Heart right ventricle (tissue), 16 donors: ENCODE measurements at regions not wholly inside any gene's neighbourhood (a gene's known extent, or its start where the extent isn't known, plus 50 kb on each side); places are given as distances from the start of the nearest gene placed in this dataset.

Experiments
- ATAC-seq, 8 donors: fragments of 200-7000 bp; cut with Tn5 transposase; one replicate each; pipeline ENCODE4 v1.9.1; 2020; ENCODE audit warnings: mild to moderate bottlenecking in 8 of 8, moderate library complexity in 8 of 8, moderate number of reproducible peaks in 1 of 8
- DNase-seq, 2 donors: peaks; one replicate each; pipeline ENCODE4 v3.0.0-alpha.2; 2020
- H3K27ac ChIP-seq, 10 donors: fragments of 200-600 bp; sonication (generic) in 2 of 10; one replicate each; pipeline versions ENCODE4 v1.5.0 to v1.8.0; 2020 to 2022; ENCODE audit warnings: mild to moderate bottlenecking in 3 of 10
- H3K27me3 ChIP-seq, 7 donors: fragments of 200-600 bp; one replicate each; pipeline ENCODE4 v1.8.0; 2021 to 2022; ENCODE audit warnings: mild to moderate bottlenecking in 2 of 7
- H3K36me3 ChIP-seq, 9 donors: fragments of 200-600 bp; sonication (generic) in 1 of 9; one replicate each; pipeline versions ENCODE4 v1.5.0 to v1.8.0; 2020 to 2022; ENCODE audit warnings: mild to moderate bottlenecking in 2 of 9
- H3K4me1 ChIP-seq, 9 donors: fragments of 200-600 bp; sonication (generic) in 1 of 9; one replicate each; pipeline versions ENCODE4 v1.5.0 to v1.8.0; 2020 to 2022; ENCODE audit warnings: mild to moderate bottlenecking in 4 of 9
- H3K4me3 ChIP-seq, 10 donors: fragments of 200-600 bp; sonication (generic) in 2 of 10; one replicate each; pipeline versions ENCODE4 v1.5.0 to v1.8.0; 2020 to 2022; ENCODE audit warnings: mild to moderate bottlenecking in 7 of 10, moderate library complexity in 2 of 10
- H3K9me3 ChIP-seq, 11 donors: fragments of 200-600 bp in 10 of 11; sonication (generic) in 2 of 11; one replicate each; pipeline versions ENCODE4 v1.5.0 to v1.8.0; 2013 to 2022; ENCODE audit warnings: mild to moderate bottlenecking in 2 of 11, control low read depth in 1 of 11, moderate library complexity in 1 of 11
- WGBS, 2 donors: extraction: QIAGEN DNeasy Blood & Tissue Kit; methylation state at CpG; one replicate each; pipeline ENCODE4 v1.1.7; 2013; ENCODE audit warnings: inconsistent platforms in 1 of 2; 5-methylcytosine and 5-hydroxymethylcytosine counted together
- intact Hi-C, 10 donors: fragments of 100-400 bp; cut with DNase I; formaldehyde crosslinking; loops; one replicate each; pipeline versions ENCODE4 v1.11.1 to v1.14.2; 2022
- TF ChIP-seq, protein P1 (sequence below), 9 donors: fragments of 200-600 bp; sonication (generic) in 2 of 9; IDR thresholded peaks; one replicate each; pipeline versions ENCODE4 v1.5.0 to v1.8.0; 2021 to 2022; ENCODE audit warnings: antibody characterized with exemption in 9 of 9, mild to moderate bottlenecking in 5 of 9, moderate library complexity in 1 of 9
- donor health status: Arrhythmogenic right ventricular cardiomyopathy.
- donor health status: ischemic (EF 13 %, LVEDD 7.1; RV severe dilation, severe dysfunction).
- donor health status: healthy with polysubstance abuse.
- donor health status: DM: no; HTN: yes; CAD: no.
- donor health status: DM: no; HTN: no; CAD: no.
- donor health status: ischemic (EF 25% LVEDD 6.9; RV normal size, moderate dysfunction).
- donor health status: ischemic (EF 25% LVEDD 5.7; RV mildly dilated, moderate dysfunction).
- donor health status: healthy.
- donor health status: DM: yes; HTN: yes; CAD: no.
- donor health status: Ischemic cardiomyopathy.
- donor health status: ischemic (EF 35%, LVEDD 5.7; RV mildly dilated, moderate dysfunction).
- donor health status: nonischemic (EF 11% LVEDD 7.7; RV severe dilation, severe dysfunction).
- donor health status: DM: yes; HTN: yes; CAD: no.
- donor health status: PGD.
- donor health status: ischemic (EF 29% LVEDD 5.4; RV normal size, mild dysfunction).
- donor health status: nonischemic (EF 23%, LVEDD 6.1; RV moderate dilation, normal function).

DNA sequence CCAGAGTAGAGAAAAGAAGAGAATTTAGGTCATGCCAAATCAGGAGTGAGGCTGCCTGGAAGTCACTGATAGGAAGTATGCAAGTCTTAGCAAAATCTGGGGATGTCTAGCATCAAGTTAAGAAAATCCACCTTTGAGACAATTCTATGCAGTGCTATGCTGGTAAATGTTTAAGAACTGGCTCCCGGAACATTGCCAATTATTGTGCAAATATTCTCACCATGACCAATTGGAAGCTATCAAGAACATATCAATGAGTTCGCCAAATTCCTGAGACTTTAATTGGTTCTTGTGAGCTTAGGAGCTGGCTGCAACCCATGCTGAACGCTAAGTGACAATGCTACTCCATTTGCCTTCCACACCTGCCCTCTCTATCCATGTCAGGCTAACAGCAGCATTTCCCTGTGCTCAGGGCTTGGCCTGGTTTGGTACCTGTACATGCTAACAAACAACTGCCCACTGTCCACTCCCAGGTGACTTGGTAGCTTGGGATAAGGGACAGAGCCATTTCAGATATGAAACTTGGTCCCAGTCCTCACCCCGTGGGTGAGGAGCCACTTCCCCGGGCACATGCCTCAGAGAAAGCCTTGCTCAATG, 172.9 kb upstream of the KLHL29 start:
- H3K4me1 ChIP-seq, result no peaks in the 10 kb centered on the region
- WGBS, 2 donors, result 84 to 85% methylated on average over 5 of the region's 5 CpGs
- no peaks in the 10 kb centered on the region for H3K36me3 ChIP-seq
- peaks cover 0 to 7% (median 0%) of the 10 kb centered on the region in 11 donors for H3K9me3 ChIP-seq
- no peak overlapping the region for H3K27ac ChIP-seq
- H3K4me3 ChIP-seq, result no peak overlapping the region
- TF ChIP-seq, protein P1, sequence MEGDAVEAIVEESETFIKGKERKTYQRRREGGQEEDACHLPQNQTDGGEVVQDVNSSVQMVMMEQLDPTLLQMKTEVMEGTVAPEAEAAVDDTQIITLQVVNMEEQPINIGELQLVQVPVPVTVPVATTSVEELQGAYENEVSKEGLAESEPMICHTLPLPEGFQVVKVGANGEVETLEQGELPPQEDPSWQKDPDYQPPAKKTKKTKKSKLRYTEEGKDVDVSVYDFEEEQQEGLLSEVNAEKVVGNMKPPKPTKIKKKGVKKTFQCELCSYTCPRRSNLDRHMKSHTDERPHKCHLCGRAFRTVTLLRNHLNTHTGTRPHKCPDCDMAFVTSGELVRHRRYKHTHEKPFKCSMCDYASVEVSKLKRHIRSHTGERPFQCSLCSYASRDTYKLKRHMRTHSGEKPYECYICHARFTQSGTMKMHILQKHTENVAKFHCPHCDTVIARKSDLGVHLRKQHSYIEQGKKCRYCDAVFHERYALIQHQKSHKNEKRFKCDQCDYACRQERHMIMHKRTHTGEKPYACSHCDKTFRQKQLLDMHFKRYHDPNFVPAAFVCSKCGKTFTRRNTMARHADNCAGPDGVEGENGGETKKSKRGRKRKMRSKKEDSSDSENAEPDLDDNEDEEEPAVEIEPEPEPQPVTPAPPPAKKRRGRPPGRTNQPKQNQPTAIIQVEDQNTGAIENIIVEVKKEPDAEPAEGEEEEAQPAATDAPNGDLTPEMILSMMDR (IDR thresholded peaks at IDR 0.05), result no peak
- ATAC-seq (no peak), DNase-seq (no peak)
- intact Hi-C loops, result no loop called here
- H3K27me3 ChIP-seq, result peaks cover 0 to 5% (median 0%) of the 10 kb centered on the region in 7 donors

- intact Hi-C loops, result no loop called here
- no peak for DNase-seq
- no peak for ATAC-seq
- TF ChIP-seq, protein P1 (IDR thresholded peaks at IDR 0.05), result no peak
- 91 to 94% methylated on average over 7 of the region's 7 CpGs for WGBS, 2 donors
- peaks cover 0 to 7% (median 0%) of the 10 kb centered on the region in 11 donors for H3K9me3 ChIP-seq
- H3K27me3 ChIP-seq, result peaks cover 0 to 2% (median 0%) of the 10 kb centered on the region in 7 donors
- H3K4me3 ChIP-seq, result no peak overlapping the region
- H3K27ac ChIP-seq, result no peak overlapping the region
- H3K36me3 ChIP-seq, result no peaks in the 10 kb centered on the region
- H3K4me1 ChIP-seq, result no peaks in the 10 kb centered on the region
Observed at GRCh38 chr2:23213196-23213595, 171.8 kb upstream of the KLHL29 start.

- no peak overlapping the region for H3K4me3 ChIP-seq
- H3K27ac ChIP-seq, result no peak overlapping the region
- TF ChIP-seq, protein P1 (IDR thresholded peaks at IDR 0.05), result no peak
- H3K27me3 ChIP-seq, result no peaks in the 10 kb centered on the region
- H3K36me3 ChIP-seq, result no peaks in the 10 kb centered on the region
- H3K9me3 ChIP-seq, result peaks cover 0 to 7% (median 0%) of the 10 kb centered on the region in 11 donors
- no peaks in the 10 kb centered on the region for H3K4me1 ChIP-seq
- no peak for DNase-seq
- intact Hi-C loops, result no loop called here
- 86 to 90% methylated on average over 3 of the region's 3 CpGs for WGBS, 2 donors
- no peak for ATAC-seq
Observed at GRCh38 chr2:23215016-23215415, 170.0 kb upstream of the KLHL29 start.

DNA sequence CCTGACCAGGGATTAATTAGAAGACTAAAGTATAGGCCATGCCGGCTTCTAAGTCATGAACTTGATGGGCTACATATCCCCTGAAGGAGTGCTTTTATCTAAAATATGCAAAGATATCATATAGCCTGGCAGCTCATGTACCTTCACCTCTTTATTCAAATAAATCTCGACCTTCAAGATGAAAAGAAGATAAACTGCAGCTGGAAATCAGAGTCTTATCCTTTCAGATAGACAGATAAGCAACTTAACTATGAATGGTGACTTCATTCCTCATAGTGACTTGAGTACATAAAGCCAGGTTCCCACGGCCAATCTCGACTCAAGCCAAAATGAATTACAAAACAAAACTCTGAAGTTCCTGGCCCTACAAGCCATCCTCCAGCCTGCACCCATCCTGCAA, 165.3 kb upstream of the KLHL29 start:
- no peaks in the 10 kb centered on the region for H3K27me3 ChIP-seq
- H3K9me3 ChIP-seq, result peaks cover 0 to 7% (median 0%) of the 10 kb centered on the region in 11 donors
- TF ChIP-seq, protein P1 (IDR thresholded peaks at IDR 0.05), result no peak
- WGBS, 2 donors, result 54 to 66% methylated on average over 4 of the region's 4 CpGs
- H3K27ac ChIP-seq, result no peak overlapping the region
- no peaks in the 10 kb centered on the region for H3K36me3 ChIP-seq
- ATAC-seq (no peak), DNase-seq (no peak)
- H3K4me3 ChIP-seq, result no peak overlapping the region
- no peaks in the 10 kb centered on the region for H3K4me1 ChIP-seq
- intact Hi-C loops, result no loop called here
